ENCODE measurements at regions not wholly inside any gene's neighbourhood (a gene's known extent, or its start where the extent isn't known, plus 50 kb on each side); places are given as distances from the start of the nearest gene placed in this dataset.

DNA sequence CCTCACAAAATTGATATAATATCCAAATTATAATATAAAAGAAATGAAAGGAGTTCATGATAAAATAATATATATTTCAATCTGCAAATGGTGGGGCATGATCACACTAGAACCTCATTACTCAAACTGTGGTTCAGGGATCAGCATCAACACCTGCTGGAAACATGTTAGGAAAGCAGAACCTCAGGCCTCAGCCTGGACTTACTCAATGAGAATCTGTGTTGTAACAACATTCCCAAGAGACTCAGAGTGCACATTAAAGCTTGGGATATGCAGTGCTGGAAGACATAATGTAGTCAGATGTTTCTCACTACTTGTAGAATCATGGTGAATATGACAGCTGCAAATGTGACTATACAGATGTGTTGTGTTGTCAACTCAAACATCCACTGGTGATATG lies 81.7 kb upstream of the ITPRID1 start:
- H3K27ac ChIP-seq = no peak overlapping the region
- no peak overlapping the region for H3K4me3 ChIP-seq (ENCODE audit: low read depth, low read length)
- H3K36me3 ChIP-seq = no peaks in the 10 kb centered on the region
- no peaks in the 10 kb centered on the region for H3K9me3 ChIP-seq (ENCODE audit: severe bottlenecking)
- peaks cover 22% of the 10 kb centered on the region for H3K27me3 ChIP-seq (ENCODE audit: insufficient read depth, low read depth, severe bottlenecking)
- TF ChIP-seq, protein P1, sequence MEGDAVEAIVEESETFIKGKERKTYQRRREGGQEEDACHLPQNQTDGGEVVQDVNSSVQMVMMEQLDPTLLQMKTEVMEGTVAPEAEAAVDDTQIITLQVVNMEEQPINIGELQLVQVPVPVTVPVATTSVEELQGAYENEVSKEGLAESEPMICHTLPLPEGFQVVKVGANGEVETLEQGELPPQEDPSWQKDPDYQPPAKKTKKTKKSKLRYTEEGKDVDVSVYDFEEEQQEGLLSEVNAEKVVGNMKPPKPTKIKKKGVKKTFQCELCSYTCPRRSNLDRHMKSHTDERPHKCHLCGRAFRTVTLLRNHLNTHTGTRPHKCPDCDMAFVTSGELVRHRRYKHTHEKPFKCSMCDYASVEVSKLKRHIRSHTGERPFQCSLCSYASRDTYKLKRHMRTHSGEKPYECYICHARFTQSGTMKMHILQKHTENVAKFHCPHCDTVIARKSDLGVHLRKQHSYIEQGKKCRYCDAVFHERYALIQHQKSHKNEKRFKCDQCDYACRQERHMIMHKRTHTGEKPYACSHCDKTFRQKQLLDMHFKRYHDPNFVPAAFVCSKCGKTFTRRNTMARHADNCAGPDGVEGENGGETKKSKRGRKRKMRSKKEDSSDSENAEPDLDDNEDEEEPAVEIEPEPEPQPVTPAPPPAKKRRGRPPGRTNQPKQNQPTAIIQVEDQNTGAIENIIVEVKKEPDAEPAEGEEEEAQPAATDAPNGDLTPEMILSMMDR (IDR thresholded peaks at IDR 0.05; ENCODE audit: low read depth, low read length) = no peak
- no peak for DNase-seq

GRCh38 chr7:31432836-31433340 lies 81.0 kb upstream of the ITPRID1 start:
- no peaks in the 10 kb centered on the region for H3K36me3 ChIP-seq
- TF ChIP-seq, protein P1 (IDR thresholded peaks at IDR 0.05; ENCODE audit: low read depth, low read length) = no peak
- no peaks in the 10 kb centered on the region for H3K9me3 ChIP-seq (ENCODE audit: severe bottlenecking)
- peaks cover 17% of the 10 kb centered on the region for H3K27me3 ChIP-seq (ENCODE audit: insufficient read depth, low read depth, severe bottlenecking)
- H3K27ac ChIP-seq = no peak overlapping the region
- DNase-seq = no peak
- H3K4me3 ChIP-seq (ENCODE audit: low read depth, low read length) = no peak overlapping the region

GRCh38 chr7:31437250-31437865 lies 76.5 kb upstream of the ITPRID1 start:
- H3K4me3 ChIP-seq (ENCODE audit: low read depth, low read length) = no peak overlapping the region
- DNase-seq = no peak
- TF ChIP-seq, protein P1 (IDR thresholded peaks at IDR 0.05; ENCODE audit: low read depth, low read length) = no peak
- no peak overlapping the region for H3K27ac ChIP-seq
- H3K27me3 ChIP-seq (ENCODE audit: insufficient read depth, low read depth, severe bottlenecking) = peaks cover 24% of the 10 kb centered on the region
- no peaks in the 10 kb centered on the region for H3K9me3 ChIP-seq (ENCODE audit: severe bottlenecking)
- H3K36me3 ChIP-seq = no peaks in the 10 kb centered on the region

- DNase-seq = no peak
- Histone ChIP-seq H3K4me3 (ENCODE audit: low read depth, low read length) (no peak overlapping the region), H3K27ac (no peak overlapping the region), H3K27me3 (ENCODE audit: insufficient read depth, low read depth, severe bottlenecking) (peaks cover 23% of the 10 kb centered on the region), H3K36me3 (no peaks in the 10 kb centered on the region), H3K9me3 (ENCODE audit: severe bottlenecking) (no peaks in the 10 kb centered on the region)
- TF ChIP-seq, protein P1 (IDR thresholded peaks at IDR 0.05; ENCODE audit: low read depth, low read length) = no peak
Measured at GRCh38 chr7:31439165-31439564, 74.7 kb upstream of the ITPRID1 start.

DNA sequence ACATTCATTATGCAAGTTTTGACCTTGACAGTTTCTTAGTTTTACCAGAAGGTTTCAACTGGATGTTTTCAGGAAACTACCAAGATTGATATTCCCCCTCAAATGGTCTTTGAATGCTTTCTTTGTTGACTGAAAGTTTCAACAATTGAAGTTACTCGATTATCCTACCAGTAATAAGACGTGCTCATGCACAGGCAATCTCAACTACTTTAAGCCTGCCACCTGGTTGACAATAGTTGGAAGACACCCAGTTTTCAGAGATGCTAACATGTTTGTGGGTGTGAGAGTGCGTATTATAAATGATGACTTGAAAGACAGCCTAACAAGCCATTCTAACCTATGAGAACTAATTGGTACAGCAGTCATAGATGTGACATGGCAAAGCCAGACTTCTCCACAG lies 73.4 kb upstream of the ITPRID1 start:
- H3K27me3 ChIP-seq (ENCODE audit: insufficient read depth, low read depth, severe bottlenecking) = peaks cover 19% of the 10 kb centered on the region
- TF ChIP-seq, protein P1 (IDR thresholded peaks at IDR 0.05; ENCODE audit: low read depth, low read length) = no peak

GRCh38 chr7:31442626-31443025 lies 71.3 kb upstream of the ITPRID1 start:
- DNase-seq = no peak
- H3K27me3 ChIP-seq (ENCODE audit: insufficient read depth, low read depth, severe bottlenecking) = peaks cover 19% of the 10 kb centered on the region
- TF ChIP-seq, protein P1 (IDR thresholded peaks at IDR 0.05; ENCODE audit: low read depth, low read length) = no peak
- no peak overlapping the region for H3K27ac ChIP-seq
- no peaks in the 10 kb centered on the region for H3K9me3 ChIP-seq (ENCODE audit: severe bottlenecking)
- H3K36me3 ChIP-seq = no peaks in the 10 kb centered on the region
- H3K4me3 ChIP-seq (ENCODE audit: low read depth, low read length) = no peak overlapping the region

More for the DNA sequence above, 73.4 kb upstream of the ITPRID1 start:
- no peak for DNase-seq
- Histone ChIP-seq H3K9me3 (ENCODE audit: severe bottlenecking) (no peaks in the 10 kb centered on the region), H3K27ac (no peak overlapping the region), H3K4me3 (ENCODE audit: low read depth, low read length) (no peak overlapping the region), H3K36me3 (no peaks in the 10 kb centered on the region)
